HG03064 (cell line): ENCODE measurements at regions not wholly inside any gene's neighbourhood (a gene's known extent, or its start where the extent isn't known, plus 50 kb on each side); places are given as distances from the start of the nearest gene placed in this dataset.
"Not testable (repeated sequence)": the region's sequence is repeated elsewhere in the genome, so short reads cannot be mapped to it uniquely, and the experiment has no call there.

Source experiments
- ATAC-seq: cut with Tn5 transposase; IDR thresholded peaks from one replicate; pipeline ENCODE4 v1.9.1; 2021; ENCODE audit warnings: low read depth; ENCODE audit not compliant: unreplicated experiment

- ATAC-seq = no peak
Measured at GRCh38 chr13:58704953-58705352, 1073.4 kb downstream of the PCDH17 start.

GRCh38 chr13:58706421-58706820 is 1074.9 kb downstream of the PCDH17 start:
- no peak for ATAC-seq

- ATAC-seq = no peak
Measured at GRCh38 chr13:58712191-58712590, 1080.6 kb downstream of the PCDH17 start.

GRCh38 chr13:58714016-58714415 is 1082.5 kb downstream of the PCDH17 start:
- not testable (repeated sequence) for ATAC-seq

- no peak for ATAC-seq
Measured at GRCh38 chr13:58721273-58721672, 1089.7 kb downstream of the PCDH17 start.

- no peak for ATAC-seq
Measured at GRCh38 chr13:58728126-58728525, 1096.6 kb downstream of the PCDH17 start.

GRCh38 chr13:58729361-58729760 is 1097.8 kb downstream of the PCDH17 start:
- no peak for ATAC-seq

GRCh38 chr13:58744686-58745085 is 1113.1 kb downstream of the PCDH17 start:
- no peak for ATAC-seq

GRCh38 chr13:58767566-58767965 is 1136.0 kb downstream of the PCDH17 start:
- ATAC-seq = no peak

- ATAC-seq = no peak
Measured at GRCh38 chr13:58773280-58773859, 1141.8 kb downstream of the PCDH17 start.

GRCh38 chr13:58782736-58783135 is 1151.2 kb downstream of the PCDH17 start:
- no peak for ATAC-seq

- no peak for ATAC-seq
Measured at GRCh38 chr13:58792854-58793253, 1161.3 kb downstream of the PCDH17 start.

GRCh38 chr13:58795715-58796114 is 1164.2 kb downstream of the PCDH17 start:
- no peak for ATAC-seq

- ATAC-seq = no peak
Measured at GRCh38 chr13:58804832-58805231, 1173.3 kb downstream of the PCDH17 start.

GRCh38 chr13:58806401-58806800 is 1174.9 kb downstream of the PCDH17 start:
- ATAC-seq = no peak

- no peak for ATAC-seq
Measured at GRCh38 chr13:58823701-58824100, 1192.2 kb downstream of the PCDH17 start.

- no peak for ATAC-seq
Measured at GRCh38 chr13:58827904-58828303, 1196.4 kb downstream of the PCDH17 start.

- ATAC-seq = no peak
Measured at GRCh38 chr13:58830841-58831240, 1199.3 kb downstream of the PCDH17 start.

GRCh38 chr13:58838615-58839014 is 1207.1 kb downstream of the PCDH17 start:
- ATAC-seq = no peak

GRCh38 chr13:58843071-58843470 is 1211.5 kb downstream of the PCDH17 start:
- ATAC-seq = no peak

- no peak for ATAC-seq
Measured at GRCh38 chr13:58843567-58843966, 1212.0 kb downstream of the PCDH17 start.

GRCh38 chr13:58850161-58850560 is 1218.6 kb downstream of the PCDH17 start:
- ATAC-seq = no peak

- ATAC-seq = no peak
Measured at GRCh38 chr13:58852076-58852475, 1220.5 kb downstream of the PCDH17 start.
